HG02763 (cell line): ENCODE measurements at regions not wholly inside any gene's neighbourhood (a gene's known extent, or its start where the extent isn't known, plus 50 kb on each side); places are given as distances from the start of the nearest gene placed in this dataset.

Experiments used
- ATAC-seq: cut with Tn5 transposase; IDR thresholded peaks from one replicate; pipeline ENCODE4 v1.9.1; 2021; ENCODE audit warnings: mild to moderate bottlenecking, moderate library complexity; ENCODE audit not compliant: unreplicated experiment

- ATAC-seq, result no peak
These were observed 53.9 kb downstream of the FOXL1 start for GRCh38 chr16:86632206-86632605.

- no peak for ATAC-seq
These were observed 54.6 kb downstream of the FOXL1 start for GRCh38 chr16:86632944-86633343.

GRCh38 chr16:86634292-86634691 is 55.9 kb downstream of the FOXL1 start:
- no peak for ATAC-seq

GRCh38 chr16:86635176-86635876 is 57.0 kb downstream of the FOXL1 start:
- ATAC-seq, result no peak

- ATAC-seq, result no peak
These were observed 57.6 kb downstream of the FOXL1 start for GRCh38 chr16:86635926-86636325.

GRCh38 chr16:86637744-86638143 is 59.4 kb downstream of the FOXL1 start:
- ATAC-seq, result no peak

GRCh38 chr16:86638642-86639041 is 60.3 kb downstream of the FOXL1 start:
- ATAC-seq, result no peak

GRCh38 chr16:86639354-86639753 is 61.0 kb downstream of the FOXL1 start:
- no peak for ATAC-seq

- ATAC-seq, result no peak
These were observed 62.0 kb downstream of the FOXL1 start for GRCh38 chr16:86640265-86640843.

- ATAC-seq, result no peak
These were observed 63.7 kb downstream of the FOXL1 start for GRCh38 chr16:86642087-86642486.

- no peak for ATAC-seq
These were observed 65.3 kb downstream of the FOXL1 start for GRCh38 chr16:86643671-86644070.

- ATAC-seq, result no peak
These were observed 69.2 kb downstream of the FOXL1 start for GRCh38 chr16:86647561-86647960.

GRCh38 chr16:86649875-86650274 is 71.5 kb downstream of the FOXL1 start:
- ATAC-seq, result no peak

- ATAC-seq, result no peak
These were observed 72.8 kb downstream of the FOXL1 start for GRCh38 chr16:86651013-86651627.

GRCh38 chr16:86651823-86652222 is 73.5 kb downstream of the FOXL1 start:
- no peak for ATAC-seq

- ATAC-seq, result no peak
These were observed 75.1 kb downstream of the FOXL1 start for GRCh38 chr16:86653285-86654006.

GRCh38 chr16:86657972-86658371 is 79.6 kb downstream of the FOXL1 start:
- ATAC-seq, result no peak

GRCh38 chr16:86660623-86661022 is 82.3 kb downstream of the FOXL1 start:
- no peak for ATAC-seq

GRCh38 chr16:86661706-86662105 is 83.4 kb downstream of the FOXL1 start:
- no peak for ATAC-seq

- no peak for ATAC-seq
These were observed 83.8 kb downstream of the FOXL1 start for GRCh38 chr16:86662195-86662594.

- no peak for ATAC-seq
These were observed 84.4 kb downstream of the FOXL1 start for GRCh38 chr16:86662740-86663139.
